G401 (cell line): ENCODE measurements at regions not wholly inside any gene's neighbourhood (a gene's known extent, or its start where the extent isn't known, plus 50 kb on each side); places are given as distances from the start of the nearest gene placed in this dataset.

Experiments used
- DNase-seq: peaks from one replicate; pipeline ENCODE4 v3.0.0-alpha.2; 2015; ENCODE audit warnings: low spot score
- in situ Hi-C: cut with HindIII; loops from 2 replicates; pipeline ENCODE4 v1.10.0; 2016; ENCODE audit warnings: low sequenced_read_pairs, mixed read lengths

DNA sequence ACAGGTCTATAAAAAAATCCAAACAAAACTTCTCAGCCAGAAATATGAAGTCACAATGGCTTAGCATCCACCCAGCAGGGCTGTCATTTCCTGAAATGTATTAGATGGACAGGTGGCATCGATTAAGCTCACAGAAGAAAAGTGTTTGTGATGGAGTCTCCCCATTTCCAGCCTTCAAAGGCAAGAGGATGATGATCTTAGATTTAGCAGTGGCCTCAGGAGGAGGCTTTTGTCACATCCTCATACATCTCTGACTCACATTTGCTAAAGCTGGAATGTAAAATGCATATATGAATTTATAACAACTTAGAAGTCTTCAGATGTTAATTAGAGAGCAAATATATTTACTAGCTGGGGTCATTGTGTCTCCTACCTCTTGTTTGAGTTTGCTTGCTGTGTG is 441.9 kb downstream of the SPRY1 start:
- no peak for DNase-seq
- in situ Hi-C loops = no loop called here

DNA sequence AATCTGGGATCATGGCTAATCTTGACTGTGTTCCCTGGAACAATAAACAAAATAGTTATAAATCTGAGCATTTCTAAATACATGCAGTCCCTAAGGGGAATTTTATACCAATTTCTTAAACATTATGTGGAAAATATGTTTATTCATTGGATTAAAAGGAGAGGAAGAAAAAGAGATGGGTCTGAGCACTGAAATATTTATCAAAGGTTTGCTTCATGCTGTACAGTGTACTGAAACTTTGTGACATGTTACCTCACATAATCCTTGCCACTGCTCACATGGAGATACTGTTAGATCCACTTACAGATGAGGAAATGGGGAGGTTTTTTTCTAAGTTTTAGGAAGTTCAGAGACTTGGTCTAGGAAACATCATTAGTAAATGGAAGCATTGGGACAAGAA is 443.6 kb downstream of the SPRY1 start:
- DNase-seq = no peak
- in situ Hi-C loops = no loop called here

GRCh38 chr4:123841447-123842121 is 445.0 kb downstream of the SPRY1 start:
- in situ Hi-C loops = no loop called here
- no peak for DNase-seq

DNA sequence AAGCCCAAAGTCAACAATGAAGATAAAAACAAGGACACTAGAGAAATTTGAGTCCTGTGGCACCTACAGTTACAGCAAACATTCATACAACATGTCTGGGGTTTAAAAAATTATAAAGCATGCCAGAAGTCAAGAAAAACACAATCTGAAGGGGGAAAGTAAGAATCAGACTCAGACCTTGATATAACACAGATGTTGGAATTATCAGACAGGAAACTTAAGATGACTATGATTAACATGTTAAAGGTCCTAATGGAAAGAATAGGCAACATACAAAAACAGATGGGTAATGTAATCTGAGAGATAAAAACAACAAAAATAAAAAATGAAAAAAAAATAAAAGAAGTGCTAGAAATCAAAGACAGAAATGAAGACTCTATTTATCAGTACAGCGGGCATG is 446.5 kb downstream of the SPRY1 start:
- in situ Hi-C loops = no loop called here
- no peak for DNase-seq

GRCh38 chr4:123844374-123844773 is 447.8 kb downstream of the SPRY1 start:
- in situ Hi-C loops = no loop called here
- DNase-seq = peak; percentile 76

DNA sequence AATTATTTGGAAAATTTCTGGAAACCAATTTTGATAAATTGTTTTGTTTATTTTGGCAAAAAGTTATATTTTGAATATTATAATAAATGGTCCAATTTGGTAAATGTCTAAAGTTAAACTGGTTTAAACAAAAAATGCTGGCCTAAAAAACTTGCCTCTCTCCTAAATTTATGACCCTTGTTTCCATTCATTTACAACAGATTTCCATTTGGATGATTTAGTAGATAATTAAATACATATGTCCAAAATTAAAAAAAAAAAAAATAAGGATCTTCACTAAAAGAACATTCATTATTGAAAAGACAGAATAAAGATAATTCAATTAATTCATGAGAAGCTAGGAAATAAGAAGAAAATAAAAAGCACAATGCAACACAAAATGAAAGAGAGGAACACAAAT is 449.5 kb downstream of the SPRY1 start:
- in situ Hi-C loops = no loop called here
- DNase-seq = no peak

DNA sequence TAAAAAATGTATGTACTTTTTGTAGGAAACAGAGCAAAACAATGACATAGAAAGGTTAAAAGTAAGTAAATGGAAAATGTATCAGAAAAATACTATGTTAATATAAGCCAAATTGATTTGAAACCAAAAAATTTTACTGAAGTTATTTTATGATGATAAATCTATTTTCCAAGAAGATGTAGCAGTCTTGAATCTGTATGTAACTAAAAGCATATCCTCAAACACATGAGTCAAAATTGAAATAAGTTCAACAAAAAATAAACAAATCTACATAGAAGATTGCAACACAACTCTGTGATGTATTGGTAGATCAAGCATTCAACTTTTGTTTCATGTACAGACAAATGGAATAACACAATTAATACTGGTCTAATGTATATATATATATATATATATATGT is 450.0 kb downstream of the SPRY1 start:
- in situ Hi-C loops = no loop called here
- DNase-seq = no peak

GRCh38 chr4:123848606-123849005 is 452.0 kb downstream of the SPRY1 start:
- in situ Hi-C loops = no loop called here
- DNase-seq = no peak

DNA sequence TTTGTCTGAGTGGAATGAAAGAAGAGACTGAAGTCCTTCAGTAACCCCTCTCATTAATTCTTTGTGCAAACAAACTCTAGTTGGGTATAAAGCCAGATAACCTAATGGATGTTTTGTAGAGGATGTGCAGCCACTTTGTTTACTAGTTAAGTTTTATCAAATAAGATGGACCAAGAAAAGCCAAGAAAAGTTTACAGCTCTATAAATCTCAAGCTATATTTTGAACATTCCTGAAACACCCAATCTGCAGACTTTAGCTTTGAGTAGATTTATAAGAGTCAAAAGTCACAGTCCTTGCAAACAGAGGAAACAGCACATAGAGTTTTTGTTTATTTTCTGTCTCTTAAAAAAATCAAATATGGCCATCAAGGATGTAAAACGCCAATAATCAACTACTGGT is 452.9 kb downstream of the SPRY1 start:
- DNase-seq = no peak
- in situ Hi-C loops = no loop called here

DNA sequence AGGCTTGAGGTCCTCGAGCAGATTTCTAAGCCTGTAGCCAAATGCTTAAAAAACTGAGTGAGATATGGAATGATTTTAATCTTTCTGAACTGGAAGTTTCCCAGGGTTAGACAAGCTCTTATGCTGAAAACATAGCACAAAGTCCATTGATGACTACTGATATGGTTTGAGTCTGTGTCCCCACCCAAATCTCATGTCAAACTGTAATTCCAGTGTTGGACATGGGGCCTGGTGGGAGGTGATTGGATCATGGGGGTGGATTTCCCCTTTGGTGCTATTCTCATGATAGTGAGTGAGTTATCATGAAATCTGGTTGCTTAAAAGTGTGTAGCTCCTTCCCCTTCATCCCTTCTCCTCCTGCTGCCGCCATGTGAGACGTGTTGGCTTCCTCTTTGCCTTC is 454.9 kb downstream of the SPRY1 start:
- no peak for DNase-seq
- in situ Hi-C loops = no loop called here

DNA sequence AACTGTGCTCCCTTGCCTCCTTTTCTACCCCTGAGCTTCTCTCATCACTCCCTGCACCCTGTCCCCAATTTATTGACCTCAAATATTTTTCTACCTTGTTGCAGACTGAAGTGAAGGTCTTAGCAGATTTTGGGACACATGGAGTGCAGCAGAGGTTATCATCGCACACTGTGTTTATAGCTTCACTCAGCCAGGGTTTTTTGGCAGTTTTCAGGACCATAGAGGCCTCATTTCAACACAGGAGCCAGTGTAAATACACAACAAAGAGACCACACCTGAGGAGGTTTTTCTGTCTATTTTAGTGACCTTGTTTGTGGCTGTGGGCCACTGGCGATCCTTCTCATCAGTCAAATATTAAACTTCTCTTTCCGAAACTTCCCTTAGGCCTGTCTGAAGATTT is 457.1 kb downstream of the SPRY1 start:
- DNase-seq = no peak
- in situ Hi-C loops = no loop called here

- in situ Hi-C loops = no loop called here
- DNase-seq = peak; percentile 64
Measured at GRCh38 chr4:123856689-123857545, 460.3 kb downstream of the SPRY1 start.

DNA sequence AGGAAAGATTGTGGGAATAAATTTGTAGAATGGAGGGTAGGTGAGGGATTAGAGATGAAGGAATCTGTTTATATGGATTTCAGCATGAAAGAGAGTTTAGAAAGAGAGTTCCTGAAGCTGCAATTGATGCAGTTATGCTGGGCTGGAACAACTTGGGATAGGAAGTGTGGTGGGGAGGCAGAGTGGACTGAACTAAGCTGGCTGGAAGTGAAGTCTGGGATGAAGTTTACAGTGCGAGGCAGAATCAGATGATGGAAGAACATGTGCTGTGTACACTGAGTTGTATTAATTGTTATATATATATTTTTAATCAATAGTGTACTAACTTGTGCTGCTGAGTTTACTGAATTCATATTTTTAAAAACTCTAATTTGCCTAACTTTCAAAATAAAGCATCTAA is 461.9 kb downstream of the SPRY1 start:
- no peak for DNase-seq
- in situ Hi-C loops = no loop called here

DNA sequence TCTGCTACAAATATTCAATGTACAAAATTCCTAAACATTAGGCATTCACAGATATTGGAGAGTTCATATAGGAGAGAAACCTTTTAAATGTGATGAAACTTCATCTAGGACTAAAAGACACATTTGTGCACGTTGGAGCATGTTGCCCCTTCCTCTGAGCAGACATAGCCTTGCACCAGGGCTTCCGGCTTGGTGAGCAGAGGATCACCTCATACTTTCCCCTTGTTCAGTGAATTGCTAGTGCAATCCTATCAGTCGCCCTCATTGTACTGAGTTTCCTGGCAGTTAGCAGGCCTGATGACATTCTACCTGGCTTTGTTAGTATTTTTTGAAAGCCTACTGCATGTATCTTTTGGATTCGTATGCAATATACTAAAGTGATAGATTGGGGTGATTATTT is 466.2 kb downstream of the SPRY1 start:
- in situ Hi-C loops = no loop called here

DNA sequence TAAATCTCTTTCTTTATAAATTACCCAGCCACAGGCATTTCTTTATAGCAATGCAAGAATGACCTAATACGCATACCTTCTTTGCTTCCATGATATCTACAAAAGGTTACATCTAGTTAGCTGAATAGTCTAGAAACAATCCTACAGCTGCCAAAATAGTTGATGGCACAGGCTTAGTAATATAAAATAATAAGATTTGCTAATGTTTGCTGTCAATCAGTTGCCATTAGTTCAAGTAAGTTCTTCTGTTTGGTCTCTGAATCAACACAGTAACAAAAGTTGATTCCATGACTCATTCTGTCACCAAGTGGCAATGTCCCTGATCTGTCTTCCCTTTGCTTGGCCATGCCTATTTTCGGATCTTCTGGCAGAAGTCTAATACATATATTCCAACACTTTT is 470.2 kb downstream of the SPRY1 start:
- in situ Hi-C loops = no loop called here
- no peak for DNase-seq

More for the DNA sequence above, 466.2 kb downstream of the SPRY1 start:
- DNase-seq = no peak

DNA sequence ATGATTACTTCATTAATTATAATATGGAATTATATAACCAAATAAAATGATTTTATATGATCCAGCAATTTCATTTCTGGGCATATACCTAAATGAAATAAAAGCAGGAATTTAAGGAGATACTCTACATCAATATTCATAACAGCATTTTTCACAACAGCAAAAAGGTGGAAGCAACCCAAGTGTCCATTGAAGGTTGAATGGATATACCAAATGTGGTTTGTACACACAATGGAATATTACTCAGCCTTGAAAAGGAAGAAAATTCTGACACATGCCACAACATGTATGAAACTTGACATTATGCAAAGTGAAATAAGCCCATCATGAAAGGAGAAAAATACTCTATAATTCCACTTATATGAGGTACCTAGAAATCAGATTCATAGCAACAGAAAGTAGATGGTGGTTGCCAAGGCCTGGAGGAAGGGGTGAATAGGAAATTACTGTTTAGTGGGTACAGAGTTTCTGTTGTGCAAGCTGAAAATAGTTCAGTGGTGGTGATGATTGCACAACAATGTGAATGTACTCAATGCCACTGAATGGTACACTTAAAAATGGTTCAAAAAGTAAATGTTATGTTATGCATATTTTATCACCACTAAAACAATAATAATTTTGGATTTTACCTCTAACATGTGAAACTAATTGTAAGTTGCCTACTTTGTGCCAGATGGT is 471.5 kb downstream of the SPRY1 start:
- DNase-seq = no peak
- in situ Hi-C loops = no loop called here

GRCh38 chr4:123869286-123870215 is 473.0 kb downstream of the SPRY1 start:
- in situ Hi-C loops = no loop called here

DNA sequence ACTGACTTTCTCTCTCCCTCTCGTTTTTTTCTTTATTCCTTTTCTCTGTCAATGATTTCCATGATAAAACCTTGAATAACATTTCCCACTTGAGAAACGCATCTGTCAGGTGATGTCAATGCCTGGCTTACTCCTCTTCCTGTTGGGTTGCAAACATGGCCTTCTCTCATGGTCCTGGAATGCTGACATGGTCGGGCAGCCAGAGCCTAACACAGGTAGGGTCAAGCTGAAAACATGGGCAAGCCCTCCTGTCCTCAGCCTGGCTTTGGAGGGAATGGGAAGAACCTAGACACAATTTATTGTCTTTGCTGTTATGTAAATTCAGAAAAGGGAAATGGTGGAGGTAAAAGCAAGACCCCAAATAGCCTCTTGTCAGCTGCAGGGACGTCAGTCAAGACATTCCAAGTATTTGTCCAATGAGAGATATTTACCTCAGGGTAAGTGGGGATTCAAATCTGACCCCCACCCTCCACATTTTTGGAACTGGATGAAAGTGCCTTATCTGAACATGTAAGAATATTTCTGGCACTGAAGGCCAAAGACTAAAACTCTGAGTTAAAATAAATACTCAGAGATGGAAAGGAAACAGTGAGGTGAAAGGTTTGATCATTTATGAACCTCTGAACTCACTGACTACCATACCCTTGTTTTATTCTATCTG is 473.8 kb downstream of the SPRY1 start:
- DNase-seq = peak; percentile 57
- in situ Hi-C loops = no loop called here

More at GRCh38 chr4:123869286-123870215, 473.0 kb downstream of the SPRY1 start:
- DNase-seq = peak; percentile 73

DNA sequence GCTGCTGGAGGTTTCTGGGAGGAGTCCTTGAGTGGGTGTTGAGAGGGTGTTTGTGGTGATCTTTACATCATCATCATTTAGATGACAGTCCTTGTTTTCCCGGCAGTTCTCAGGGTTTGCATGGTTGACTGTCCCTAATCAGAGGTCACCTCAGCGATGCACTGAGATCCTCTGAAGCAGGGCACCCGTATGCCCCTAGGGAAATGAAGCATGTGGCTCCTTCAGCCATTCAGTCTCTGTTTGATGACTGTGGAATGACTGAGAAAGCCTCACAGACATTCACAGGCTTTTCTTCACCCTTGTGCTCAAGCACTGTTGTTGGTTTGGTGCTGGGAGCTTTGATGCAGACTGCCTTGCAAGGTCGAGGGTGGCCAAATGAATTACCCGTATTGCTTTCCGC is 474.7 kb downstream of the SPRY1 start:
- in situ Hi-C loops = no loop called here
- peak; percentile 65 for DNase-seq
